RWPE2 (cell line): ENCODE measurements at regions not wholly inside any gene's neighbourhood (a gene's known extent, or its start where the extent isn't known, plus 50 kb on each side); places are given as distances from the start of the nearest gene placed in this dataset.

Experiments used
- ATAC-seq: fragments of 200-7000 bp; cut with Tn5 transposase; 3 replicates; pipeline ENCODE4 v1.9.1; 2021; ENCODE audit warnings: low read depth
- DNase-seq: peaks from one replicate; pipeline ENCODE4 v3.0.0-alpha.2; 2020; ENCODE audit warnings: low spot score
- H3K27ac ChIP-seq: fragments of 450-650 bp; 2 replicates; pipeline ENCODE4 v1.5.1; 2017; ENCODE audit warnings: mild to moderate bottlenecking; ENCODE audit not compliant: poor library complexity, severe bottlenecking
- H3K27me3 ChIP-seq: fragments of 250-450 bp; sonication (Bioruptor Pico); 2 replicates; pipeline ENCODE4 v1.5.1; 2021; ENCODE audit warnings: mild to moderate bottlenecking, moderate library complexity; ENCODE audit not compliant: insufficient read depth, poor library complexity, severe bottlenecking
- H3K36me3 ChIP-seq: fragments of 250-450 bp; sonication (Bioruptor Pico); 2 replicates; pipeline ENCODE4 v1.5.1; 2020; ENCODE audit warnings: low read depth, mild to moderate bottlenecking, moderate library complexity
- H3K4me1 ChIP-seq: fragments of 250-450 bp; sonication (Bioruptor Pico); 2 replicates; pipeline ENCODE4 v1.5.1; 2021; ENCODE audit warnings: mild to moderate bottlenecking, moderate library complexity; ENCODE audit not compliant: insufficient read depth, poor library complexity, severe bottlenecking
- H3K4me3 ChIP-seq: fragments of 250-450 bp; sonication (Bioruptor Pico); 2 replicates; pipeline ENCODE4 v1.5.1; 2021; ENCODE audit warnings: mild to moderate bottlenecking, moderate library complexity; ENCODE audit not compliant: severe bottlenecking
- H3K9me3 ChIP-seq: fragments of 250-450 bp; sonication (Bioruptor Pico); 2 replicates; pipeline ENCODE4 v1.5.1; 2021; ENCODE audit warnings: mild to moderate bottlenecking, moderate library complexity; ENCODE audit not compliant: severe bottlenecking
- CTCF ChIP-seq: fragments of 450-650 bp; IDR thresholded peaks from one replicate; pipeline ENCODE4 v1.5.1; 2017; ENCODE audit warnings: mild to moderate bottlenecking, moderate library complexity; ENCODE audit not compliant: poor library complexity, severe bottlenecking

DNA sequence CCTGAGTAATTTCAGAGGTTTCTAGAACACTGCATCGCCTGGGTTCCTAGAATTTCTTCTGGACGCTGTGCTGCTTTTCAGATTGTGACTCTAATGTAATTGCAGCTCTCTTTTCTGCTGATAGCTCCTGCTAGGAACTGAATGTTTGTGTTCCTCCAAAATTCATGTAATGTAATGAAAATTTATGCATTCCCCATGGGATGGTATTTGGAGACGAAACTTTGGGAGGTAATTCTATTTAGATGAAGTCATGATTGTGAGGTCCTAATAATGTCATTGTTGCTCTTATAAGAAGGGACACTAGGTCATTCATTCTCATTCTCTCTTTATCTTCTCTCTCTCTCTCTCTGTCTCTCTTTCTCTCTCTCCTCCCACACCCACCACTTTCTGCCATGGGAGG lies 223.9 kb upstream of the DOK6 start:
- Histone ChIP-seq H3K27ac (no peak overlapping the region), H3K9me3 (no peaks in the 10 kb centered on the region), H3K27me3 (no peaks in the 10 kb centered on the region), H3K36me3 (no peaks in the 10 kb centered on the region), H3K4me1 (no peaks in the 10 kb centered on the region), H3K4me3 (no peak overlapping the region)
- no peak for TF ChIP-seq CTCF
- ATAC-seq, result no peak
- DNase-seq, result no peak

DNA sequence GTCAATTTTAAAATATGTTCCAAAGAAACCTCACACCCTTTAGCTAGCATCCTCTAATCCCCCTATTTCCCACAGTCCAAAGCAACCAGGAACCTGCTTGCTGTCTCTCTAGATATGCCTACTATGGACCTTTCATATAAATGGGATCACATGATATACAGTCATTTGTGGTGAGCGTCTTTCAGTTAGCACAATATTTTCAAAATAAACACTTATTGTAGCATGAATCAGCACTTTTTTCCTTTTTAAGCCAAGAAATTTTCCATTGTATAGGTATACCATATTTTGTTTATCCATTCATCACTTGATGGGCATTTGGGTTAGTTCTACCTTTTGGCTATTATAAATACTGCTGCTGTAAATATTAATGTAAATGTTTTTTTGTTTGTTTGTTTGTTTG lies 223.0 kb upstream of the DOK6 start:
- no peak for DNase-seq

GRCh38 chr18:69186162-69186561 lies 214.5 kb upstream of the DOK6 start:
- ATAC-seq (no peak), DNase-seq (no peak)
- Histone ChIP-seq H3K36me3 (no peaks in the 10 kb centered on the region), H3K27ac (no peak overlapping the region), H3K4me3 (no peak overlapping the region), H3K4me1 (no peaks in the 10 kb centered on the region), H3K27me3 (peaks cover 17% of the 10 kb centered on the region), H3K9me3 (no peaks in the 10 kb centered on the region)
- TF ChIP-seq CTCF, result no peak

More for the DNA sequence above, 223.0 kb upstream of the DOK6 start:
- no peak for ATAC-seq
- Histone ChIP-seq H3K4me3 (no peak overlapping the region), H3K9me3 (no peaks in the 10 kb centered on the region), H3K27me3 (no peaks in the 10 kb centered on the region), H3K4me1 (no peaks in the 10 kb centered on the region), H3K36me3 (no peaks in the 10 kb centered on the region), H3K27ac (no peak overlapping the region)
- TF ChIP-seq CTCF, result no peak

GRCh38 chr18:69196336-69196735 lies 204.4 kb upstream of the DOK6 start:
- Histone ChIP-seq H3K9me3 (no peaks in the 10 kb centered on the region), H3K4me1 (no peaks in the 10 kb centered on the region), H3K4me3 (no peak overlapping the region), H3K27ac (no peak overlapping the region), H3K27me3 (peaks cover 3% of the 10 kb centered on the region), H3K36me3 (no peaks in the 10 kb centered on the region)
- ATAC-seq (no peak), DNase-seq (no peak)
- no peak for TF ChIP-seq CTCF

GRCh38 chr18:69205925-69206324 lies 194.8 kb upstream of the DOK6 start:
- Histone ChIP-seq H3K36me3 (no peaks in the 10 kb centered on the region), H3K27me3 (peaks cover 5% of the 10 kb centered on the region), H3K4me3 (no peak overlapping the region), H3K4me1 (no peaks in the 10 kb centered on the region), H3K27ac (no peak overlapping the region), H3K9me3 (no peaks in the 10 kb centered on the region)
- DNase-seq (no peak), ATAC-seq (no peak)
- no peak for TF ChIP-seq CTCF
